ENCODE measurements at regions not wholly inside any gene's neighbourhood (a gene's known extent, or its start where the extent isn't known, plus 50 kb on each side); places are given as distances from the start of the nearest gene placed in this dataset.

DNA sequence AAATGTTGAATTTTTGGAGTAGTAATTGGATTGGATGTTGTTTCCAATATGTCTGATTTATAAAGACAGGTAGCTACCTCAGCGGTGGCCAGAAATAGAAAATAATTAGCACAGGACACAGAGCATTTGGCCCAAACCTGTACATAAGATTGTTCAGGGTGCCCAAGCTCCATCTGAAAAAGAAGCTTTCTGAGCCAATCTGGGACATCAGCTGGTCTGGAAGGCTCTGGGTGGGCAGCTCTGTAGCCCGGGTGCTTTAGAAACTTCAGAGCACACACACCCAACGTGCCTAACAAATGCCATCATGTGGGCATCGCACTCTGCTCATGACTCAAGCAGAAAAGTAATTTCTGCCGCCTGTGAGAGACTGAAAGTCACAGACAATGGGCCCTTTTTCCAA lies 460.7 kb downstream of the ICE1 start:
- TF ChIP-seq, protein P1, sequence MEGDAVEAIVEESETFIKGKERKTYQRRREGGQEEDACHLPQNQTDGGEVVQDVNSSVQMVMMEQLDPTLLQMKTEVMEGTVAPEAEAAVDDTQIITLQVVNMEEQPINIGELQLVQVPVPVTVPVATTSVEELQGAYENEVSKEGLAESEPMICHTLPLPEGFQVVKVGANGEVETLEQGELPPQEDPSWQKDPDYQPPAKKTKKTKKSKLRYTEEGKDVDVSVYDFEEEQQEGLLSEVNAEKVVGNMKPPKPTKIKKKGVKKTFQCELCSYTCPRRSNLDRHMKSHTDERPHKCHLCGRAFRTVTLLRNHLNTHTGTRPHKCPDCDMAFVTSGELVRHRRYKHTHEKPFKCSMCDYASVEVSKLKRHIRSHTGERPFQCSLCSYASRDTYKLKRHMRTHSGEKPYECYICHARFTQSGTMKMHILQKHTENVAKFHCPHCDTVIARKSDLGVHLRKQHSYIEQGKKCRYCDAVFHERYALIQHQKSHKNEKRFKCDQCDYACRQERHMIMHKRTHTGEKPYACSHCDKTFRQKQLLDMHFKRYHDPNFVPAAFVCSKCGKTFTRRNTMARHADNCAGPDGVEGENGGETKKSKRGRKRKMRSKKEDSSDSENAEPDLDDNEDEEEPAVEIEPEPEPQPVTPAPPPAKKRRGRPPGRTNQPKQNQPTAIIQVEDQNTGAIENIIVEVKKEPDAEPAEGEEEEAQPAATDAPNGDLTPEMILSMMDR (IDR thresholded peaks at IDR 0.05; ENCODE audit: low read length) = no peak
- no peak for TF ChIP-seq EZH2 (IDR thresholded peaks at IDR 0.05; ENCODE audit: borderline replicate concordance, low read length)
